NCI-H2171 (cell line): ENCODE measurements at regions not wholly inside any gene's neighbourhood (a gene's known extent, or its start where the extent isn't known, plus 50 kb on each side); places are given as distances from the start of the nearest gene placed in this dataset.

Source experiments
- DNase-seq: peaks from one replicate; lab custom pipeline; 2025; lab: John Stamatoyannopoulos, UW

GRCh38 chr5:2983583-2984300 lies 232.3 kb upstream of the IRX2 start:
- no peak for DNase-seq

GRCh38 chr5:2981652-2982051 lies 230.2 kb upstream of the IRX2 start:
- no peak for DNase-seq

GRCh38 chr5:2981035-2981434 lies 229.6 kb upstream of the IRX2 start:
- no peak for DNase-seq

DNA sequence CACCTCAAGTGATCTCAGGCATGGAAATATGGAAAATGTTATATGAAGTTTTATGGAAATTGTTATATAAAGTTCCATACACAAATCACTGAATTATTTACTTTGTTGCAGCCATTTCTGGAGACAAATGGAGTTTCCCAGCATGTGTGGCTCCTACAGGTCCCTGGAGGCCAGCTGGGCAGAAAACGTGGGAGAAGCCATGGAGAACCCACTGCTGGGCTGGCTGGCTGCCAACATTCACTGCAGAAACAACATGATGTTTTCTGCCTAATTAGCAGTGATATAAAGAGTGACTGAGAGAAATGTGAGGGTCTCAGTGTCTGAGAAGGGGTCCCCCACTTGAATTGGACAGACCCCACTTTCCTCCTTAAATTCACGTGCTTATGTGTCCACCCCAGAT lies 208.8 kb upstream of the IRX2 start:
- peak; percentile 95 for DNase-seq

GRCh38 chr5:2958976-2959375 lies 207.5 kb upstream of the IRX2 start:
- DNase-seq = no peak

- DNase-seq = no peak
These were observed 197.4 kb upstream of the IRX2 start for GRCh38 chr5:2948875-2949274.

GRCh38 chr5:2946315-2946714 lies 194.8 kb upstream of the IRX2 start:
- no peak for DNase-seq

DNA sequence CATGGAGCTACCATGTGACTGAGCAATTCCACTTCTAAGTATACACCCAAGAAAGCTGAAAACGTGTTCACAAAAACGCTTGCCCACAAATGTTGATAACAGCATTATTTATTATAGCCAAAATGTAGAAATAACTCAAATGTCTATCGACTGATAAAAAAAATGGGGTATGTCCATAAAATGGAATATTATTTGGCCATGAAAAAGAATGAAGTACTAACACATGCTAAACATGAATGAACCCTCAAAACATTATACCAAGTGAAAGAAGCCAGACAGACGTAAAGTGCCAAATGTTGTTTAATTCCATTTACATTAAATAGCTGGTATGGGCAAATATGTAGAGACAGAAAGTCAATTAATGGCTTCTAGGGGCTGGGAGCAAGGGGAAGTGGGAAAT lies 184.9 kb upstream of the IRX2 start:
- DNase-seq = no peak

DNA sequence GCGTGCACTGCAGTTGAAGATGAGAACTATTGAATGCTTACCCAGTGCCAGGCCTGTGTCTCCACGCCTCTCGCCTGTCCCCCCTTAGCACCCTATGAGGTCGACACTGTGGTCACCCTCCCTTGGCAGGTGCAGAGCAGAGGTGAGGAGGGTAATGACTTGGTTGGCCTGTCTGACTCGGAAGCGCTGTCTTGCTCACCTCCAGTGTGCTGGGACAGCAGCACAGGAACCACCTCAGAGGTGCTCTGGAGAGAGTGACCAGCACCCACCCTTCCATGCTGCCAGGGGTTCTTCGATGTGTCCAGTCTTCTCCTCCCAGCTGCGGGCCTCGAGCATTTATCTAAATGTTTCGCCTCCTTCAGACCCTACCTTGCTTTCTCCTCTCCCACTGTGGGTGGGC lies 178.3 kb upstream of the IRX2 start:
- DNase-seq = no peak

GRCh38 chr5:2921651-2922050 lies 170.2 kb upstream of the IRX2 start:
- no peak for DNase-seq

DNA sequence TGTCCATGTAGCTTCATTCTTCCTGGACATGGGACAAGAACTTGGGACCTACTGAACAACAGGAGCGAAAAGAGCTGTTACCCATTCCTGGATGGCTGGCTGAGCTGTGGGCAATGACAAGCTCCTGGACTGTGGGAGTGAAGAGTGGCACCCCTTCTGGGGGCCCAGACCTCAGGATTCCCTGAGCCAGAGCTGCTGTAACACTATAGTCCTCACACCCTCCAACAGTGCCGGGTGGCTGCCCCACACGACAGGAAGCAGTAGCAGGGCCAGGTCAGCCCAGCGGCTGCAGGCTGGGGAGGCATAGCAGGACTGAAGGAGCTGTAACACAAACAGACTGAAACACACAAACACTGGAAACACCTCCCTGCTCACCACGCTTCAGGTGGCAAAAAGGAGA lies 169.7 kb upstream of the IRX2 start:
- DNase-seq = no peak

GRCh38 chr5:2920312-2920711 lies 168.8 kb upstream of the IRX2 start:
- DNase-seq = no peak

GRCh38 chr5:2919310-2920018 lies 168.0 kb upstream of the IRX2 start:
- DNase-seq = no peak

DNA sequence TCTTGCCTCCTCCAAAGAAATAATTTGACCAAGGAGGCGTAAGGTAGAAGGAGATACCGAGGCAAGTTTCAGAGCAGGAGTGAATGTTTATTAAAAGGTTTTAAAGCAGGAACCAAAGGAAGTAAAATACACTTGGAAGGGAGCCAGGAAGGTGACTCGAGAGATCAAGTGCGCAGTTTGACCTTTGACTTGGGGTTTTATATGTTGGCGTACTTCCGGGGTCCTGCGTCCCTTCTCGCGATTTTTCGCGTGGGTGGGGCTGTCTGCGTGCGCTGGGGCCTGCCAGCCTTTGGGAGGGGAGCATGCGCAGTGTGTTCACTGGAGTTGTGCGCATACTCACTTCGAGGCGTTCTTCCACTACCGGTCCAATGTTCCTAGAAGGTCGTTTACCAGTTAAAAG lies 166.0 kb upstream of the IRX2 start:
- DNase-seq = no peak

DNA sequence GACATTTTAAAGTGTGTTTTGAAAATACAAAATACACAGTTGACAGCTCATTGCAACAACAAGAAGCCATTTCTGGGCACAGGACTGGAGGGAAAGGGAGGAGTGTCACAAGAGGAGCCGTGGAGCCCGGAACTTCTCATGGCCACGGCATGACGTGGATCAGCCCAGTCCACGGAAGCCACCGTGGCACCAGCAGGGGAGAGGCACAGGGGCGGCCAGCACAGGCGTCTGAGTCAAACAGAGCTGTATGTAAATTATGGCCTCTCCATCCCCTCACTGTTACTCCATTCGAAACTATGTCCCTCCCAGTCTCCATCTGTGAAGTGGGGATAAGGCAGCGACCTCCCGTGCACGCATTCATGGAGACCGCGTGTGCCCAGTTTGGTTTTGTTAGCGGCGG lies 165.6 kb upstream of the IRX2 start:
- DNase-seq = no peak

- DNase-seq = no peak
These were observed 164.7 kb upstream of the IRX2 start for GRCh38 chr5:2916076-2916682.

- DNase-seq = no peak
These were observed 163.6 kb upstream of the IRX2 start for GRCh38 chr5:2914981-2915484.

- no peak for DNase-seq
These were observed 162.7 kb upstream of the IRX2 start for GRCh38 chr5:2914022-2914661.

- no peak for DNase-seq
These were observed 161.8 kb upstream of the IRX2 start for GRCh38 chr5:2913281-2913680.

DNA sequence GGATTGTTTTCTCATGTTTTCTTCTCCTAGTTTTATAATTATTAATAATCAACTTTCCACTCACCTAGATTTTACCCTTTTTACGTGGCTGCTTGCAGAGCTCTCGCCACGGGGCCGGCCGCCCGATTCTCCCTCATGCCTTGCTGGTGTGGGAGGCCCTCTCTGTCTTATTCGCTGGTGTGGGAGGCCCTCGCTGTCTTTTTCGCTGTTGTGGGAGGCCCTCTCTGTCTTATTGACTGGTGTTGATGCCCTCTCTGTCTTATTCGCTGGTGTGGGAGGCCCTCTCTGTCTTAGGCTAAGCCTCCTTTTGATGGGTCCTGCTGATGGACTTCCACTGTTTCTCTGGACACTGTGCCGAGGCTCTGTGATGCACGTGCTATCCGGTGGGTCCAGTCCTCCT lies 161.3 kb upstream of the IRX2 start:
- DNase-seq = no peak

- no peak for DNase-seq
These were observed 159.1 kb upstream of the IRX2 start for GRCh38 chr5:2910401-2911175.

DNA sequence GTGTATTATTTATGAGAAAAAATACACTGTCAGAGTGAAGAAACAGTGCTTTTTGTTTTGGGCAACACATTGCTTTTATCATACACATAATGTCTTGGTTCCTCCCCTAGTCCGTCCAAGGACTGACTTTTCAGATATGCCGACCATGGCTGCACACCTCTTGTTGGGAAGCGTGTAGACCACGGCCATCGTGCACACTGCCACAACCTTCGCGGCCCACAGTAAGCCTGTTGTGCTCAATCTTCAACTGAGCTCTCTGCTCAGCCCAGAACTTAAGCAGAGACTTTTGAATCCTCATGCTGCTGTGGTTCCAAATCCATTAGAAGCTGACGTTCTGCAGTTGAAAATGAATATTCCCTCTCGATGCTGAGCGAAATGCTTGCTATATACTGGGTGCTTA lies 157.6 kb upstream of the IRX2 start:
- no peak for DNase-seq
